Gastroesophageal sphincter (tissue), 4 donors: ENCODE measurements at regions not wholly inside any gene's neighbourhood (a gene's known extent, or its start where the extent isn't known, plus 50 kb on each side); places are given as distances from the start of the nearest gene placed in this dataset.

Source experiments
- ATAC-seq: fragments of 150-250 bp; one replicate; pipeline ENCODE4 v1.9.1; 2016; ENCODE audit warnings: mild to moderate bottlenecking, moderate library complexity
- H3K27ac ChIP-seq, 4 donors: fragments of 200-600 bp; sonication (generic) in 3 of 4; 1 replicate in 3 of 4; 2 replicates in 1 of 4; pipeline ENCODE4 v1.5.1; 2016 to 2019
- H3K27me3 ChIP-seq: fragments of 200-600 bp; sonication (generic); one replicate; pipeline ENCODE4 v1.5.1; 2019
- H3K36me3 ChIP-seq, 2 donors: fragments of 200-600 bp; sonication (generic); one replicate each; pipeline ENCODE4 v1.5.1; 2019; ENCODE audit warnings: control low read depth in 1 of 2
- H3K4me1 ChIP-seq, 3 donors: fragments of 200-600 bp; sonication (generic); 1 replicate in 2 of 3; 2 replicates in 1 of 3; pipeline ENCODE4 v1.5.1; 2016 to 2019; ENCODE audit warnings: control low read depth in 2 of 3
- H3K4me3 ChIP-seq, 2 donors: fragments of 200-600 bp; sonication (generic); one replicate each; pipeline ENCODE4 v1.5.1; 2019; ENCODE audit warnings: mild to moderate bottlenecking in 1 of 2, moderate library complexity in 1 of 2
- H3K9me3 ChIP-seq, 3 donors: fragments of 200-600 bp; sonication (generic); one replicate each; pipeline ENCODE4 v1.5.1; 2017 to 2019; ENCODE audit warnings: control low read depth in 2 of 3
- CTCF ChIP-seq, 4 experiments: fragments of 200-600 bp in 2 of 4; fragments of 450-650 bp in 2 of 4; sonication (generic) in 1 of 4; IDR thresholded peaks; one replicate each; pipeline ENCODE4 v1.5.1; 2017 to 2019; ENCODE audit warnings: antibody characterized with exemption in 4 of 4, mild to moderate bottlenecking in 2 of 4, moderate library complexity in 2 of 4
- EP300 ChIP-seq: sonication (generic); formaldehyde crosslinking; IDR thresholded peaks from one replicate; pipeline ENCODE4 v1.6.1; 2017; ENCODE audit warnings: antibody characterized with exemption, mild to moderate bottlenecking
- POLR2A ChIP-seq, 2 donors: fragments of 450-650 bp; IDR thresholded peaks; one replicate each; pipeline ENCODE4 v1.6.1; 2017; ENCODE audit warnings: antibody characterized with exemption in 2 of 2, mild to moderate bottlenecking in 2 of 2, moderate library complexity in 1 of 2
- POLR2AphosphoS5 ChIP-seq: sonication (generic); formaldehyde crosslinking; IDR thresholded peaks from one replicate; pipeline ENCODE4 v1.6.1; 2017; ENCODE audit warnings: antibody characterized with exemption
- WGBS, 2 donors: methylation state at CpG; one replicate each; pipeline ENCODE4 v1.1.5; 2018; ENCODE audit warnings: low coverage in 1 of 2; 5-methylcytosine and 5-hydroxymethylcytosine counted together

- 90 to 97% methylated on average over 4 of the region's 4 CpGs for WGBS, 2 donors
- no peaks in the 10 kb centered on the region for H3K36me3 ChIP-seq
- TF ChIP-seq EP300 = no peak
- TF ChIP-seq CTCF (IDR thresholded peaks at IDR 0.05) = no peak
- no peak for TF ChIP-seq POLR2A (IDR thresholded peaks at IDR 0.05)
- TF ChIP-seq POLR2AphosphoS5 = no peak
- no peaks in the 10 kb centered on the region for H3K27me3 ChIP-seq
- no peak overlapping the region for H3K4me3 ChIP-seq
- peaks cover 0 to 14% (median 0%) of the 10 kb centered on the region in 3 donors for H3K4me1 ChIP-seq
- H3K27ac ChIP-seq = no peak overlapping the region
- ATAC-seq = no peak
- H3K9me3 ChIP-seq = no peaks in the 10 kb centered on the region
These were observed 88.4 kb upstream of the PAQR3 start for GRCh38 chr4:79027656-79028055.

- Histone ChIP-seq H3K4me3 (no peak overlapping the region), H3K27me3 (no peaks in the 10 kb centered on the region), H3K36me3 (no peaks in the 10 kb centered on the region), H3K4me1 (no peaks in the 10 kb centered on the region), H3K27ac (no peak overlapping the region), H3K9me3 (no peaks in the 10 kb centered on the region)
- 38% methylated on average over 2 of the region's 2 CpGs for WGBS, 2 donors
- ATAC-seq = no peak
- TF ChIP-seq POLR2A (IDR thresholded peaks at IDR 0.05) (no peak), CTCF (IDR thresholded peaks at IDR 0.05) (no peak), POLR2AphosphoS5 (no peak), EP300 (no peak)
These were observed 85.9 kb upstream of the PAQR3 start for GRCh38 chr4:79025170-79025569.

GRCh38 chr4:79023799-79024770 is 84.8 kb upstream of the PAQR3 start:
- H3K9me3 ChIP-seq = no peaks in the 10 kb centered on the region
- TF ChIP-seq EP300 = no peak
- TF ChIP-seq POLR2A (IDR thresholded peaks at IDR 0.05) = no peak
- no peak for TF ChIP-seq POLR2AphosphoS5
- no peak for TF ChIP-seq CTCF (IDR thresholded peaks at IDR 0.05)
- WGBS, 2 donors = 83 to 88% methylated on average over 6 to 8 of the region's 8 CpGs

GRCh38 chr4:79022529-79022928 is 83.3 kb upstream of the PAQR3 start:
- ATAC-seq = no peak
- H3K9me3 ChIP-seq = no peaks in the 10 kb centered on the region
- H3K27me3 ChIP-seq = no peaks in the 10 kb centered on the region
- no peaks in the 10 kb centered on the region for H3K36me3 ChIP-seq
- TF ChIP-seq POLR2A (IDR thresholded peaks at IDR 0.05) = no peak
- TF ChIP-seq CTCF (IDR thresholded peaks at IDR 0.05) = no peak
- TF ChIP-seq EP300 = no peak
- no peak for TF ChIP-seq POLR2AphosphoS5
- H3K27ac ChIP-seq = no peak overlapping the region
- H3K4me3 ChIP-seq = no peak overlapping the region
- WGBS, 2 donors = 93 to 96% methylated on average over 2 to 8 of the region's 9 CpGs
- H3K4me1 ChIP-seq = no peaks in the 10 kb centered on the region

More at GRCh38 chr4:79023799-79024770, 84.8 kb upstream of the PAQR3 start:
- Histone ChIP-seq H3K4me1 (no peaks in the 10 kb centered on the region), H3K27ac (no peak overlapping the region), H3K27me3 (no peaks in the 10 kb centered on the region), H3K36me3 (no peaks in the 10 kb centered on the region), H3K4me3 (no peak overlapping the region)
- ATAC-seq = no peak

GRCh38 chr4:79017481-79017880 is 78.2 kb upstream of the PAQR3 start:
- no peaks in the 10 kb centered on the region for H3K36me3 ChIP-seq
- TF ChIP-seq EP300 (no peak), CTCF (IDR thresholded peaks at IDR 0.05) (no peak), POLR2AphosphoS5 (no peak), POLR2A (IDR thresholded peaks at IDR 0.05) (no peak)
- peaks cover 0 to 10% (median 0%) of the 10 kb centered on the region in 3 donors for H3K4me1 ChIP-seq
- H3K27me3 ChIP-seq = no peaks in the 10 kb centered on the region
- H3K27ac ChIP-seq = no peak overlapping the region
- ATAC-seq = no peak
- H3K9me3 ChIP-seq = no peaks in the 10 kb centered on the region
- 85 to 86% methylated on average over 1 of the region's 1 CpG for WGBS, 2 donors
- no peak overlapping the region for H3K4me3 ChIP-seq
